ENCODE measurements at regions not wholly inside any gene's neighbourhood (a gene's known extent, or its start where the extent isn't known, plus 50 kb on each side); places are given as distances from the start of the nearest gene placed in this dataset.

DNA sequence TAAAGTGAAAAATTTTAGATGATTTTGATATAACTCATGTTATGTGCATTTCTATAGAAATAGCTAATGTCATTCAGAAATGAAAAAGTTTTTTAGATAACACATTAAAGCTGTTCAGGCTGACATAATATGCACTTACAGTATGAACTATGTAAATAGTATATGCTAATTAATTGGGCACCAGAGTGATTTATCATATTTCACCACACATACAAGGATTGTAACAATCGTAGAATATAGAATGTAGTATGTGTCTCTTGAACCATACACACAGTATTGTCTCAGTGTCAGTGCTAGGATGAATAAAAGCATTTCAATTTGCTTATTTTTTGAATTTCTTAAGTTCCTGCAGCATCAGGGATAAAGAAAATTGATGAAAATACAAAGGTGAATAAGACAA, 710.0 kb downstream of the OTOL1 start:
- no peak for TF ChIP-seq POLR2A (IDR thresholded peaks at IDR 0.05)
- TF ChIP-seq, protein P1, sequence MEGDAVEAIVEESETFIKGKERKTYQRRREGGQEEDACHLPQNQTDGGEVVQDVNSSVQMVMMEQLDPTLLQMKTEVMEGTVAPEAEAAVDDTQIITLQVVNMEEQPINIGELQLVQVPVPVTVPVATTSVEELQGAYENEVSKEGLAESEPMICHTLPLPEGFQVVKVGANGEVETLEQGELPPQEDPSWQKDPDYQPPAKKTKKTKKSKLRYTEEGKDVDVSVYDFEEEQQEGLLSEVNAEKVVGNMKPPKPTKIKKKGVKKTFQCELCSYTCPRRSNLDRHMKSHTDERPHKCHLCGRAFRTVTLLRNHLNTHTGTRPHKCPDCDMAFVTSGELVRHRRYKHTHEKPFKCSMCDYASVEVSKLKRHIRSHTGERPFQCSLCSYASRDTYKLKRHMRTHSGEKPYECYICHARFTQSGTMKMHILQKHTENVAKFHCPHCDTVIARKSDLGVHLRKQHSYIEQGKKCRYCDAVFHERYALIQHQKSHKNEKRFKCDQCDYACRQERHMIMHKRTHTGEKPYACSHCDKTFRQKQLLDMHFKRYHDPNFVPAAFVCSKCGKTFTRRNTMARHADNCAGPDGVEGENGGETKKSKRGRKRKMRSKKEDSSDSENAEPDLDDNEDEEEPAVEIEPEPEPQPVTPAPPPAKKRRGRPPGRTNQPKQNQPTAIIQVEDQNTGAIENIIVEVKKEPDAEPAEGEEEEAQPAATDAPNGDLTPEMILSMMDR (IDR thresholded peaks at IDR 0.05), result no peak
- TF ChIP-seq EP300 (IDR thresholded peaks at IDR 0.05), result no peak

Data from tibial nerve (tissue), 4 donors.